ENCODE measurements at regions not wholly inside any gene's neighbourhood (a gene's known extent, or its start where the extent isn't known, plus 50 kb on each side); places are given as distances from the start of the nearest gene placed in this dataset.

DNA sequence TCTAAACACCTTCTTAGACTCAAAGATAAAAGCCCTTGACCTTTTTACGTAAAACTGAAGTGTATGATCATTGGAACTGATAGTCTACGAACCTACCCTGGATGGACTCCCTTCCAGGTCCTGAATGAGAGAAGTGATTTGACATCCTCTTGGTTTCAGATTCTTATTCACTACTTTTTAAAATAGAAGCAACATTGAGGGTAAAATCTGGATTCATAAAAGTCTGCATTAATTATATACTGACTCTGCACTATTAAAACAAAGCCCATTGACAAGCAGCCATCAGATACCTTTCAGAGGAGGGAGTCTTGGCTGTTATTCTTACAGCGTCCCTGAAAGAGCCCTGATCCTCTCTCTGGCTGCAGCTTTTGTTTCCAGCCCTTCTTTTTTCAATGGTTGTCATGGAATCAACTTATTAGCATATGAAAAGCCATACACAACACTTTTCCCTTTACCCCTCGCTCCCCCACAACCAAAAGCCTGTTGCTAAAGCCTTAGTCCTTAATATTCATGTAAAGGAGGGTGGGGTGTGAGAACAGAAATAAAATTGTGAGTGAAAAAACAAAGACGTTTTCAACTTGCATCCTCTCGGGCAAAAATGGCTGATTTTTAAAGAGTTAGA lies 270.0 kb upstream of the MARCKS start:
- no peak overlapping the region for H2AFZ ChIP-seq (ENCODE audit: low read length)
- no peaks in the 10 kb centered on the region for H3K4me1 ChIP-seq (ENCODE audit: low read length)
- no peaks in the 10 kb centered on the region for H3K79me2 ChIP-seq (ENCODE audit: low read length)
- H3K27me3 ChIP-seq (ENCODE audit: low read length): no peaks in the 10 kb centered on the region
- H3K4me2 ChIP-seq (ENCODE audit: low read depth, low read length, poor library complexity, severe bottlenecking): no peak overlapping the region
- no peak overlapping the region for H3K4me3 ChIP-seq (ENCODE audit: low read length)
- no peaks in the 10 kb centered on the region for H4K20me1 ChIP-seq (ENCODE audit: insufficient read depth, low read depth, low read length)
- no peak overlapping the region for H3K27ac ChIP-seq (ENCODE audit: low read length)
- no peaks in the 10 kb centered on the region for H3K36me3 ChIP-seq (ENCODE audit: insufficient read depth, low read length)
- no peaks in the 10 kb centered on the region for H3K9me2 ChIP-seq (replicated peaks; ENCODE audit: insufficient read depth, low read length)
- no peak overlapping the region for H3K9ac ChIP-seq (ENCODE audit: low read length)
- no peak for DNase-seq
- no peaks in the 10 kb centered on the region for H3K9me3 ChIP-seq (ENCODE audit: low read length)

DNA sequence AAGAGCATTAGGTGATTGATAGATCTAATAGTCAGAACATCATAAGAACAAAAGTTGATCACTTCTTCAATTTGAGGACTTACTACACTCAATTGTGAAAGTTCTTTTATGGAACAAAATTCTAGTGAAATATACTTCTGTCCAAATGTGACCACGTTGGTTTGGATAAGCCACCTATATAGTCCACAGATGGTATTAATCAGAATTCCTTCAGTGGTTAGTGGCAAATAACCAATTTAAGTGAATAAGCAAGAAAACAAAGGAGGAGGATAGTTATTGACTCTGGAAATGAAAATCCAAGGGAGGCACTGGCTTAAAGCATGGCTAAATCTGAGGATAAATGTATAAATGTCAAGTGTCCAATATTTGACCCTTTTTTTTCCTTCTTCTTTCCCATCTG lies 268.5 kb upstream of the MARCKS start:
- H3K27me3 ChIP-seq (ENCODE audit: low read length): no peaks in the 10 kb centered on the region
- H3K36me3 ChIP-seq (ENCODE audit: insufficient read depth, low read length): no peaks in the 10 kb centered on the region
- H3K4me1 ChIP-seq (ENCODE audit: low read length): no peaks in the 10 kb centered on the region
- no peak overlapping the region for H3K9ac ChIP-seq (ENCODE audit: low read length)
- H3K4me3 ChIP-seq (ENCODE audit: low read length): no peak overlapping the region
- no peak overlapping the region for H3K27ac ChIP-seq (ENCODE audit: low read length)
- no peak overlapping the region for H2AFZ ChIP-seq (ENCODE audit: low read length)
- H3K4me2 ChIP-seq (ENCODE audit: low read depth, low read length, poor library complexity, severe bottlenecking): no peak overlapping the region
- H3K79me2 ChIP-seq (ENCODE audit: low read length): no peaks in the 10 kb centered on the region
- H3K9me3 ChIP-seq (ENCODE audit: low read length): no peaks in the 10 kb centered on the region
- no peaks in the 10 kb centered on the region for H4K20me1 ChIP-seq (ENCODE audit: insufficient read depth, low read depth, low read length)
- no peaks in the 10 kb centered on the region for H3K9me2 ChIP-seq (replicated peaks; ENCODE audit: insufficient read depth, low read length)
- no peak for DNase-seq

DNA sequence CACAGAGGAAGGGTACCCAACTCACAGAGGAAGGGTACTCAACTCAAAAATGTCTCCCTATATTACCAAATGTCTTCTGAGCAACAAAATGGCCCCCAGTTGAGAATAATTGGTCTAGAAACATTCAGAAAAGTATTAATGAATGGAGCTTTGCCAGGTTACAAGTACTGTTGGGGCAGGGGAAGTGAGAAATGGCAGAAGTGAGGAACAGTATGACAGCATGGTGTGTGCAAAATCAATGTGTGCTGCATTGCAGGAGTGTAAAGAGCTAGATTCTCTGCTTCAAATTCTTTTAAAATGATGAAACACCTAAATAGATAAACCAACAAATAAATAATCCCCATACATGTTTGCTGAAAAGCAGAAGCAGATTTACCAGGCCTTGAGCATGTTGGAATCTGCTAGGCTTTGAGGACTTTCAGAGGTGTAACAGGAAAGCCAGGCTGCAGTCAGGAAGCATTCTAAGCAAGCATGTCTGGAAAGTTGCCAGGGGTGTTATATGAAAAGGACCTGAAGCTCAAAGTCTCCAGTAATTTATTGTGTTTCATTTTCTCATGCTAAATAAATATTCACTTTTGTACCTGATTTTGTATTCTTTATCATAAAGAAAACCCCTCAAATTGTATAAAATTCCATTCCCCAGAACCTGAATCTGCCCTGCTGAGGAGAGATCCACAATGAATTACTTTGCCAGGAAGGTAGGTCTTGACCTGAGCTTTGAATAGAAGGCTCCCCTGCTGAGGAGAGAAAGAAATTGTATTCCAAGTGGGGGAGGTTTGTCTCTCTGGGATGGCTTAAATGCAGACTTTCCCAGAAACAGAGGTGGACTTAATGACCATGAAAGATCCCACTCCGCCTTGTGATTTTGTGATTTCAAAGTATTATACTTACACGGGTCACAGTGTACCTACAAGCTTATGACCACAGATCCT lies 265.0 kb upstream of the MARCKS start:
- no peak overlapping the region for H2AFZ ChIP-seq (ENCODE audit: low read length)
- no peak overlapping the region for H3K27ac ChIP-seq (ENCODE audit: low read length)
- no peak overlapping the region for H3K4me2 ChIP-seq (ENCODE audit: low read depth, low read length, poor library complexity, severe bottlenecking)

DNA sequence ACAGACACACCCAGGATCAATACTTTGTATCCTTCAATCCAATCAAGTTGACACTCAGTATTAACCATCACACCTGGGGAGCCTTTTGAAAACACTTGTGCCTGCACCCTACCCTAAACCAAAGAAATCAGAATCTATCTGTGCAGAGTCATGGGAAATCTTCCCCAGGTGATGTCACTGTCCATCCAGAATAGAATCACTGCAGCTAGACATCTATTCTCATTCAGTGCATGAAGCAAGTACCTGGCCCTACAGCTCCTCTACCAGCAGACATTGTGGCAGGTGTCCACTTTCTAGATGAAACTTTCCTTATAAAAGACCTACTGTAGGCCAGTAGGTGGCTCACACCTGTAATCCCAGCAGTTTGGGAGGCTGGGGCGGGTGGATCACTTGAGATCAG lies 262.4 kb upstream of the MARCKS start:
- no peak for DNase-seq
- H2AFZ ChIP-seq (ENCODE audit: low read length): no peak overlapping the region
- H3K27me3 ChIP-seq (ENCODE audit: low read length): no peaks in the 10 kb centered on the region
- no peaks in the 10 kb centered on the region for H3K79me2 ChIP-seq (ENCODE audit: low read length)
- no peak overlapping the region for H3K4me3 ChIP-seq (ENCODE audit: low read length)
- H3K9ac ChIP-seq (ENCODE audit: low read length): no peak overlapping the region
- H3K9me2 ChIP-seq (replicated peaks; ENCODE audit: insufficient read depth, low read length): no peaks in the 10 kb centered on the region
- H3K4me2 ChIP-seq (ENCODE audit: low read depth, low read length, poor library complexity, severe bottlenecking): no peak overlapping the region
- no peaks in the 10 kb centered on the region for H3K9me3 ChIP-seq (ENCODE audit: low read length)
- H4K20me1 ChIP-seq (ENCODE audit: insufficient read depth, low read depth, low read length): no peaks in the 10 kb centered on the region
- no peaks in the 10 kb centered on the region for H3K36me3 ChIP-seq (ENCODE audit: insufficient read depth, low read length)
- no peaks in the 10 kb centered on the region for H3K4me1 ChIP-seq (ENCODE audit: low read length)
- no peak overlapping the region for H3K27ac ChIP-seq (ENCODE audit: low read length)

More for the DNA sequence above, 265.0 kb upstream of the MARCKS start:
- H3K79me2 ChIP-seq (ENCODE audit: low read length): no peaks in the 10 kb centered on the region
- no peak overlapping the region for H3K4me3 ChIP-seq (ENCODE audit: low read length)
- no peak overlapping the region for H3K9ac ChIP-seq (ENCODE audit: low read length)
- H3K4me1 ChIP-seq (ENCODE audit: low read length): no peaks in the 10 kb centered on the region
- H3K36me3 ChIP-seq (ENCODE audit: insufficient read depth, low read length): no peaks in the 10 kb centered on the region
- no peaks in the 10 kb centered on the region for H4K20me1 ChIP-seq (ENCODE audit: insufficient read depth, low read depth, low read length)
- no peak for DNase-seq
- no peaks in the 10 kb centered on the region for H3K9me3 ChIP-seq (ENCODE audit: low read length)
- H3K27me3 ChIP-seq (ENCODE audit: low read length): no peaks in the 10 kb centered on the region
- no peaks in the 10 kb centered on the region for H3K9me2 ChIP-seq (replicated peaks; ENCODE audit: insufficient read depth, low read length)

DNA sequence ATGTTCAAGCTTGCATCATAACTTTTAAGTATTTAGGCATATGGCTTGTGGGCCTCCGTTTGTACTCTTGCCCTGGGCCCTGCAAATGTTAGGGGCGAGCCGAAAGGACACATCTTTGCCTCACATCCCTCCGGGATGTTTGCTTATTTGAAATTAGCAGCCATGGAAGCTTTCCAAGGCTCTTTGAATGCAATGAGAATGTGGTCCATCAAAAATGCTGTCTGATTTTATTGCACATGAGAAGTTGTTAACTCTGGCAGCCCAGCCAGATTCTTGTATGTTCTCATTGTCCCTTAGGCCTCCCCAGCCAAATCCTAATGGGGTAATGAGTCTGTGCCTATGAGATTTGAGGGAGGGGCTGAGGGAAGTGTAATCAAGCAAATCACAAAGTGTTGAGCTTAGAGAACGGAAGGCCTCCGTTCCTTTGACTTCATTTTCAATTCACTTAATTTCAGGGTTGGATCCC lies 261.2 kb upstream of the MARCKS start:
- H3K4me3 ChIP-seq (ENCODE audit: low read length): no peak overlapping the region
- H3K36me3 ChIP-seq (ENCODE audit: insufficient read depth, low read length): no peaks in the 10 kb centered on the region
- no peaks in the 10 kb centered on the region for H3K9me2 ChIP-seq (replicated peaks; ENCODE audit: insufficient read depth, low read length)
- no peak overlapping the region for H3K27ac ChIP-seq (ENCODE audit: low read length)
- H2AFZ ChIP-seq (ENCODE audit: low read length): no peak overlapping the region
- no peak for DNase-seq
- H3K9ac ChIP-seq (ENCODE audit: low read length): no peak overlapping the region
- H3K9me3 ChIP-seq (ENCODE audit: low read length): no peaks in the 10 kb centered on the region
- H3K27me3 ChIP-seq (ENCODE audit: low read length): no peaks in the 10 kb centered on the region
- no peak overlapping the region for H3K4me2 ChIP-seq (ENCODE audit: low read depth, low read length, poor library complexity, severe bottlenecking)
- H4K20me1 ChIP-seq (ENCODE audit: insufficient read depth, low read depth, low read length): no peaks in the 10 kb centered on the region
- no peaks in the 10 kb centered on the region for H3K4me1 ChIP-seq (ENCODE audit: low read length)
- H3K79me2 ChIP-seq (ENCODE audit: low read length): no peaks in the 10 kb centered on the region

DNA sequence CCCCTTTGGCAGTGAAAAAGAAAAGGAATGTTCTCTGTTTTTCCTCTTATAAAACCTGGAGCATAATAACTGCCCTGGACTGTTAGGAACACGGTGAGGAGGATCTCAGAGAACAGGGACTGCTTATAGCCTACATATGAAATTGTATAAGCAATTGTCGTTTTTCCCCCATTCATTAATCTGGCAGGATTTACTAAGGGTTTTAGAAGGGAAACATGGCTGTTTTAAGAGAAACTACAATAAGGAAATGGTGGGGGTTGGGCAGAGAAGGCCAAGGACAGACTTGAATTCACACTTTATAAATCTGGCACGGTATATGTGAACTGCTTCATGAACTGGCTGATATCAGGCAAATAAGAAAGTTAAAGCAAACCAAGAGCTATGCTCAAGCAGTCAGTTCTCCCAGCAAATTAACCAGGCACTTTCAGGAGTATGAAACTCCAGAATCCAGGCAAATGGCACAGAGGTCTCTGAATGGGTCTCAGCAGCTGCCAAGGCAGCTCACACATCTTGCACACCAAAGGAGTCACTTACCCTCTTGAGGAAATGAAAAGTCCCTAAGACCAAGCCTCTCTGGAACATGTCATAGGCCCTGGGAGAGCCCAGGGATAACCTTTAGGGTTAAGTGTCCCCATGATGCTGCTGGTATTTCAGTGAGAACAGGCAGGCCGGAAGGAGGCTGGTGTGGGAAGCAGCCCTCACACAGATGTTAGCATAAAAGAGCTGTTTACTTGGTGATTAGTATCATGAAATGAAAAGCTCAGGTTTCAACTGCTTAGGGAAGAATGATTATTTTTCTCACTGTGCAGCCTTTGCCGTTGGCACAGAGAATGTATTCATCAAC lies 260.5 kb upstream of the MARCKS start:
- no peaks in the 10 kb centered on the region for H3K9me3 ChIP-seq (ENCODE audit: low read length)
- H3K27me3 ChIP-seq (ENCODE audit: low read length): no peaks in the 10 kb centered on the region
- no peaks in the 10 kb centered on the region for H3K79me2 ChIP-seq (ENCODE audit: low read length)
- no peaks in the 10 kb centered on the region for H4K20me1 ChIP-seq (ENCODE audit: insufficient read depth, low read depth, low read length)
- no peaks in the 10 kb centered on the region for H3K9me2 ChIP-seq (replicated peaks; ENCODE audit: insufficient read depth, low read length)
- H3K36me3 ChIP-seq (ENCODE audit: insufficient read depth, low read length): no peaks in the 10 kb centered on the region
- no peak overlapping the region for H2AFZ ChIP-seq (ENCODE audit: low read length)
- H3K4me3 ChIP-seq (ENCODE audit: low read length): no peak overlapping the region
- H3K4me2 ChIP-seq (ENCODE audit: low read depth, low read length, poor library complexity, severe bottlenecking): no peak overlapping the region
- no peak for DNase-seq
- H3K27ac ChIP-seq (ENCODE audit: low read length): no peak overlapping the region
- no peak overlapping the region for H3K9ac ChIP-seq (ENCODE audit: low read length)
- H3K4me1 ChIP-seq (ENCODE audit: low read length): no peaks in the 10 kb centered on the region

DNA sequence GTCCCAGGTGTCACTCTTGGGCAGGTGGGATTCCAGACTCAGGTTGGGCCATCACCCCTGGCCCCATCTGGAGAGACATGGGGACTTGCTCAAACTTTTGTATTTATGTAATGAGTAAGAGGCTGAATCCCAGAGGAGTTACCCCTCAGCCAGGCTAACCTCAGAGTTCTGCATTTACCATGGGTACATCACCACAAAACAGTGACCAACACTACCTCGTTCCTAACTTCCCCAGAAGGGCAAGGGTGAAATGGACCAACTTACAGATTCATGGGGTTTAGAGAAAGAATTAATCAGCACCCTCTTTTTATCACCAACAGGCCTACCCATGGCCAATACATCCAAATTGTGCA lies 259.9 kb upstream of the MARCKS start:
- Histone ChIP-seq H3K9ac (ENCODE audit: low read length) (no peak overlapping the region), H2AFZ (ENCODE audit: low read length) (no peak overlapping the region), H3K36me3 (ENCODE audit: insufficient read depth, low read length) (no peaks in the 10 kb centered on the region), H3K27me3 (ENCODE audit: low read length) (no peaks in the 10 kb centered on the region), H3K9me2 (replicated peaks; ENCODE audit: insufficient read depth, low read length) (no peaks in the 10 kb centered on the region), H3K4me1 (ENCODE audit: low read length) (no peaks in the 10 kb centered on the region), H3K27ac (ENCODE audit: low read length) (no peak overlapping the region), H3K9me3 (ENCODE audit: low read length) (no peaks in the 10 kb centered on the region), H4K20me1 (ENCODE audit: insufficient read depth, low read depth, low read length) (no peaks in the 10 kb centered on the region), H3K79me2 (ENCODE audit: low read length) (no peaks in the 10 kb centered on the region), H3K4me3 (ENCODE audit: low read length) (no peak overlapping the region), H3K4me2 (ENCODE audit: low read depth, low read length, poor library complexity, severe bottlenecking) (no peak overlapping the region)
- no peak for DNase-seq

DNA sequence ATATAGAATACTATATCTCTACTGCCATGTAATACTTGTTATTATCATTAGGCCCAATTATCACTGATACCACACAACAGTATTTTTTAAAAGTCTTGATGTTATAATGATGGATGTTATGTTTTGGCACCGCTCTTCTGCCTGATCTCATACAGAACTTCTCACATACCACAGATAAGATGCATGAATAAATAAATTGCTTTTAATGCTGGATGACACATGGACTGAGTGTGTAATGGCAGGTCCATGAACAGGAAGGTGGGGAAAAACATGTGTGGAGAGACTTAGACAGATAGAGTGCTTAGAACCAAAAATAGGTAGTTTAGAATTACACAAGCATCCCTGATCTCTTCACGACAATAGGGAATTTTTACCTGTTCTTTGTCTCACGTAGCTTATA lies 258.4 kb upstream of the MARCKS start:
- Histone ChIP-seq H3K79me2 (ENCODE audit: low read length) (no peaks in the 10 kb centered on the region), H3K4me3 (ENCODE audit: low read length) (no peak overlapping the region), H3K4me1 (ENCODE audit: low read length) (no peaks in the 10 kb centered on the region), H3K27ac (ENCODE audit: low read length) (no peak overlapping the region), H3K9ac (ENCODE audit: low read length) (no peak overlapping the region), H3K9me2 (replicated peaks; ENCODE audit: insufficient read depth, low read length) (no peaks in the 10 kb centered on the region), H3K27me3 (ENCODE audit: low read length) (no peaks in the 10 kb centered on the region), H3K36me3 (ENCODE audit: insufficient read depth, low read length) (no peaks in the 10 kb centered on the region), H2AFZ (ENCODE audit: low read length) (no peak overlapping the region), H3K4me2 (ENCODE audit: low read depth, low read length, poor library complexity, severe bottlenecking) (no peak overlapping the region), H3K9me3 (ENCODE audit: low read length) (no peaks in the 10 kb centered on the region), H4K20me1 (ENCODE audit: insufficient read depth, low read depth, low read length) (no peaks in the 10 kb centered on the region)
- no peak for DNase-seq

Measured in Karpas-422 (cell line).